GM23338 (cell line): ENCODE measurements at regions not wholly inside any gene's neighbourhood (a gene's known extent, or its start where the extent isn't known, plus 50 kb on each side); places are given as distances from the start of the nearest gene placed in this dataset.

Experiments
- ATAC-seq: fragments of 200-7000 bp; cut with Tn5 transposase; 3 replicates; pipeline ENCODE4 v1.9.1; 2020
- DNase-seq: peaks from one replicate; pipeline ENCODE4 v3.0.0-alpha.2; 2015; ENCODE audit warnings: low spot score
- H2AFZ ChIP-seq: fragments of 200-600 bp; sonication (generic); 2 replicates; pipeline ENCODE4 v1.8.0; 2016; ENCODE audit warnings: antibody characterized with exemption, mild to moderate bottlenecking, moderate library complexity
- H3F3A ChIP-seq: fragments of 200-600 bp; sonication (generic); replicated peaks from 2 replicates; pipeline ENCODE4 v1.8.0; 2017; ENCODE audit warnings: antibody characterized with exemption, mixed run types, low read depth
- H3K27ac ChIP-seq: fragments of 200-600 bp; sonication (generic); 2 replicates; pipeline ENCODE4 v1.6.1; 2016; ENCODE audit warnings: low read depth
- H3K27me3 ChIP-seq: fragments of 200-600 bp; sonication (generic); 2 replicates; pipeline ENCODE4 v1.8.0; 2016; ENCODE audit warnings: mild to moderate bottlenecking, mixed run types, moderate library complexity; ENCODE audit not compliant: insufficient read depth
- H3K36me3 ChIP-seq: fragments of 200-600 bp; sonication (generic); 2 replicates; pipeline ENCODE4 v1.8.0; 2016; ENCODE audit warnings: mild to moderate bottlenecking; ENCODE audit not compliant: insufficient read depth
- H3K4me1 ChIP-seq: fragments of 200-600 bp; sonication (generic); 2 replicates; pipeline ENCODE4 v1.8.0; 2016; ENCODE audit warnings: mild to moderate bottlenecking, moderate library complexity; ENCODE audit not compliant: insufficient read depth
- H3K4me2 ChIP-seq: fragments of 200-600 bp; sonication (generic); 2 replicates; pipeline ENCODE4 v1.7.1; 2017; ENCODE audit warnings: mixed run types
- H3K4me3 ChIP-seq: fragments of 200-600 bp; sonication (generic); 2 replicates; pipeline ENCODE4 v1.6.1; 2016; ENCODE audit warnings: mixed run types
- H3K79me2 ChIP-seq: fragments of 200-600 bp; sonication (generic); replicated peaks from 2 replicates; pipeline ENCODE4 v1.8.0; 2017; ENCODE audit warnings: mild to moderate bottlenecking; ENCODE audit not compliant: insufficient read depth
- H3K9me2 ChIP-seq: fragments of 200-600 bp; sonication (generic); 2 replicates; pipeline ENCODE4 v1.8.0; 2017; ENCODE audit not compliant: insufficient read depth
- H4K20me1 ChIP-seq: fragments of 200-600 bp; sonication (generic); replicated peaks from 2 replicates; pipeline ENCODE4 v1.8.0; 2017; ENCODE audit warnings: mild to moderate bottlenecking; ENCODE audit not compliant: insufficient read depth
- H3K27ac Mint-ChIP-seq: 2 replicates; pipeline ENCODE4 v1.8.0; 2020; ENCODE audit warnings: inconsistent platforms, mild to moderate bottlenecking, moderate library complexity, mixed read lengths
- H3K27me3 Mint-ChIP-seq: 3 replicates; pipeline ENCODE4 v1.8.0; 2022; ENCODE audit warnings: low read depth, mild to moderate bottlenecking, moderate library complexity, mixed read lengths, inconsistent platforms; ENCODE audit not compliant: insufficient read depth, poor library complexity
- H3K36me3 Mint-ChIP-seq: 3 replicates; pipeline ENCODE4 v1.8.0; 2021; ENCODE audit warnings: low read depth, mild to moderate bottlenecking, inconsistent platforms, moderate library complexity, mixed read lengths
- H3K4me1 Mint-ChIP-seq: 3 replicates; pipeline ENCODE4 v1.8.0; 2020; ENCODE audit warnings: mild to moderate bottlenecking, inconsistent platforms, mixed read lengths
- H3K4me3 Mint-ChIP-seq: 3 replicates; pipeline ENCODE4 v1.8.0; 2021; ENCODE audit warnings: moderate library complexity, mild to moderate bottlenecking, inconsistent platforms, mixed read lengths
- H3K9me3 Mint-ChIP-seq: 3 replicates; pipeline ENCODE4 v1.8.0; 2020; ENCODE audit warnings: moderate library complexity, mild to moderate bottlenecking, inconsistent platforms, mixed read lengths
- CREB1 ChIP-seq: fragments of 250-450 bp; sonication (Bioruptor Pico); IDR thresholded peaks from 2 replicates; pipeline ENCODE4 v1.5.0; 2020; ENCODE audit warnings: low read depth, mild to moderate bottlenecking, moderate library complexity
- EZH2 ChIP-seq: fragments of 200-600 bp; sonication (generic); IDR thresholded peaks from one replicate; pipeline ENCODE4 v1.8.0; 2017; ENCODE audit warnings: antibody characterized with exemption, mild to moderate bottlenecking, low read depth; ENCODE audit not compliant: unreplicated experiment
- EZH2phosphoT487 ChIP-seq: fragments of 200-600 bp; sonication (generic); IDR thresholded peaks from one replicate; pipeline ENCODE4 v1.8.1; 2018; ENCODE audit warnings: antibody characterized with exemption; ENCODE audit not compliant: unreplicated experiment
- JUNB ChIP-seq: IDR thresholded peaks from one replicate; pipeline ENCODE4 v1.6.1; 2016; ENCODE audit warnings: antibody characterized with exemption; ENCODE audit not compliant: unreplicated experiment
- NANOG ChIP-seq: IDR thresholded peaks from 2 replicates; pipeline ENCODE4 v1.6.1; 2016; ENCODE audit warnings: antibody characterized with exemption, borderline replicate concordance
- POLR2AphosphoS5 ChIP-seq: IDR thresholded peaks from 2 replicates; pipeline ENCODE4 v1.6.1; 2016; ENCODE audit warnings: antibody characterized with exemption, low read depth
- STAT1 ChIP-seq: IDR thresholded peaks from one replicate; pipeline ENCODE4 v1.6.1; 2016; ENCODE audit warnings: antibody characterized with exemption; ENCODE audit not compliant: unreplicated experiment
- ZNF114 ChIP-seq: fragments of 250-450 bp; sonication (Bioruptor Pico); IDR thresholded peaks from 2 replicates; pipeline ENCODE4 v1.5.0; 2020; ENCODE audit warnings: mild to moderate bottlenecking, moderate library complexity
- ZNF331 ChIP-seq: fragments of 250-450 bp; sonication (Bioruptor Pico); IDR thresholded peaks from 2 replicates; pipeline ENCODE4 v1.5.0; 2020; ENCODE audit warnings: low read depth, mild to moderate bottlenecking, moderate library complexity
- TF ChIP-seq, protein P1 (sequence below): IDR thresholded peaks from 2 replicates; pipeline ENCODE4 v1.6.1; 2016; ENCODE audit warnings: antibody characterized with exemption
- TF ChIP-seq, protein P2 (sequence below): fragments of 250-450 bp; sonication (Bioruptor Pico); IDR thresholded peaks from 2 replicates; pipeline ENCODE4 v1.5.0; 2020; ENCODE audit warnings: mild to moderate bottlenecking, moderate library complexity
- TF ChIP-seq, protein P3 (sequence below), 2 experiments: fragments of 200-600 bp in 1 of 2; sonication (generic) in 1 of 2; conservative IDR thresholded peaks; 2 replicates each; pipeline versions ENCODE4 v1.5.1 to v1.6.1; 2016 to 2017; ENCODE audit warnings: antibody characterized with exemption in 2 of 2, low read depth in 2 of 2, mild to moderate bottlenecking in 2 of 2, moderate library complexity in 1 of 2
- TF ChIP-seq, protein P4 (sequence below): IDR thresholded peaks from one replicate; pipeline ENCODE4 v1.6.1; 2018; ENCODE audit warnings: antibody characterized with exemption; ENCODE audit not compliant: unreplicated experiment

DNA sequence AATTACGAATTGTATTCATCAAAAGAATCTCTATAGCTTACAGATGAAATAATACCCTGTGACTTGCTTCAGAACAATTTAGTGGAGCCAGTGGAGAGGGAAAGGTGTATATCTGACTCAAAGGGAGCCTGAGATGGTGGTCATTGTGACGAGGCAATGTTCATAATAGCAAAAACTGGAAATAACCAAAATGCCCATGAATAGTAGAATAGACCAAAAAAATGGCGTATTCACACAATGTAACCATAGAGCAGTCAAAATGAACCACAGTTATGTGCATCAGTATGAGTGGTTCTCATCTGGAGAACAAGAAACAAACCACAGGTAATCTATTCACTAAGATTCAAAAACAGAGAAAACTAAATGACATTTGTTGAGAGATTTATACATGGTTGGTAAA lies 125.3 kb upstream of the CLNK start (continued):
- no peak for TF ChIP-seq POLR2AphosphoS5
- no peak for TF ChIP-seq EZH2
- TF ChIP-seq STAT1: no peak

- Histone ChIP-seq H3K27ac (no peak overlapping the region), H3K4me3 (no peak overlapping the region), H3K9me2 (peaks cover 20% of the 10 kb centered on the region; the same call in 1 of the 2 replicates), H3K4me2 (no peak overlapping the region), H3K4me1 (no peaks in the 10 kb centered on the region), H3K79me2 (no peaks in the 10 kb centered on the region), H3K36me3 (no peaks in the 10 kb centered on the region), H3F3A (no peaks in the 10 kb centered on the region), H3K27me3 (no peaks in the 10 kb centered on the region), H2AFZ (no peak overlapping the region), H4K20me1 (no peaks in the 10 kb centered on the region)
- ATAC-seq (no peak), DNase-seq (no peak)
- Mint-ChIP-seq H3K4me1 (peaks cover 11% of the 10 kb centered on the region; the same call in 2 of the 3 replicates), H3K27me3 (peaks cover 7% of the 10 kb centered on the region), H3K9me3 (no peaks in the 10 kb centered on the region; the same call in 2 of the 3 replicates), H3K4me3 (no peak overlapping the region), H3K27ac (no peak overlapping the region), H3K36me3 (peaks cover 3% of the 10 kb centered on the region; the same call in 1 of the 3 replicates)
- no peak for TF ChIP-seq CREB1 (CRISPR knock-in tag)
- TF ChIP-seq, protein P1, sequence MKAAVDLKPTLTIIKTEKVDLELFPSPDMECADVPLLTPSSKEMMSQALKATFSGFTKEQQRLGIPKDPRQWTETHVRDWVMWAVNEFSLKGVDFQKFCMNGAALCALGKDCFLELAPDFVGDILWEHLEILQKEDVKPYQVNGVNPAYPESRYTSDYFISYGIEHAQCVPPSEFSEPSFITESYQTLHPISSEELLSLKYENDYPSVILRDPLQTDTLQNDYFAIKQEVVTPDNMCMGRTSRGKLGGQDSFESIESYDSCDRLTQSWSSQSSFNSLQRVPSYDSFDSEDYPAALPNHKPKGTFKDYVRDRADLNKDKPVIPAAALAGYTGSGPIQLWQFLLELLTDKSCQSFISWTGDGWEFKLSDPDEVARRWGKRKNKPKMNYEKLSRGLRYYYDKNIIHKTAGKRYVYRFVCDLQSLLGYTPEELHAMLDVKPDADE: no peak
- TF ChIP-seq, protein P2, sequence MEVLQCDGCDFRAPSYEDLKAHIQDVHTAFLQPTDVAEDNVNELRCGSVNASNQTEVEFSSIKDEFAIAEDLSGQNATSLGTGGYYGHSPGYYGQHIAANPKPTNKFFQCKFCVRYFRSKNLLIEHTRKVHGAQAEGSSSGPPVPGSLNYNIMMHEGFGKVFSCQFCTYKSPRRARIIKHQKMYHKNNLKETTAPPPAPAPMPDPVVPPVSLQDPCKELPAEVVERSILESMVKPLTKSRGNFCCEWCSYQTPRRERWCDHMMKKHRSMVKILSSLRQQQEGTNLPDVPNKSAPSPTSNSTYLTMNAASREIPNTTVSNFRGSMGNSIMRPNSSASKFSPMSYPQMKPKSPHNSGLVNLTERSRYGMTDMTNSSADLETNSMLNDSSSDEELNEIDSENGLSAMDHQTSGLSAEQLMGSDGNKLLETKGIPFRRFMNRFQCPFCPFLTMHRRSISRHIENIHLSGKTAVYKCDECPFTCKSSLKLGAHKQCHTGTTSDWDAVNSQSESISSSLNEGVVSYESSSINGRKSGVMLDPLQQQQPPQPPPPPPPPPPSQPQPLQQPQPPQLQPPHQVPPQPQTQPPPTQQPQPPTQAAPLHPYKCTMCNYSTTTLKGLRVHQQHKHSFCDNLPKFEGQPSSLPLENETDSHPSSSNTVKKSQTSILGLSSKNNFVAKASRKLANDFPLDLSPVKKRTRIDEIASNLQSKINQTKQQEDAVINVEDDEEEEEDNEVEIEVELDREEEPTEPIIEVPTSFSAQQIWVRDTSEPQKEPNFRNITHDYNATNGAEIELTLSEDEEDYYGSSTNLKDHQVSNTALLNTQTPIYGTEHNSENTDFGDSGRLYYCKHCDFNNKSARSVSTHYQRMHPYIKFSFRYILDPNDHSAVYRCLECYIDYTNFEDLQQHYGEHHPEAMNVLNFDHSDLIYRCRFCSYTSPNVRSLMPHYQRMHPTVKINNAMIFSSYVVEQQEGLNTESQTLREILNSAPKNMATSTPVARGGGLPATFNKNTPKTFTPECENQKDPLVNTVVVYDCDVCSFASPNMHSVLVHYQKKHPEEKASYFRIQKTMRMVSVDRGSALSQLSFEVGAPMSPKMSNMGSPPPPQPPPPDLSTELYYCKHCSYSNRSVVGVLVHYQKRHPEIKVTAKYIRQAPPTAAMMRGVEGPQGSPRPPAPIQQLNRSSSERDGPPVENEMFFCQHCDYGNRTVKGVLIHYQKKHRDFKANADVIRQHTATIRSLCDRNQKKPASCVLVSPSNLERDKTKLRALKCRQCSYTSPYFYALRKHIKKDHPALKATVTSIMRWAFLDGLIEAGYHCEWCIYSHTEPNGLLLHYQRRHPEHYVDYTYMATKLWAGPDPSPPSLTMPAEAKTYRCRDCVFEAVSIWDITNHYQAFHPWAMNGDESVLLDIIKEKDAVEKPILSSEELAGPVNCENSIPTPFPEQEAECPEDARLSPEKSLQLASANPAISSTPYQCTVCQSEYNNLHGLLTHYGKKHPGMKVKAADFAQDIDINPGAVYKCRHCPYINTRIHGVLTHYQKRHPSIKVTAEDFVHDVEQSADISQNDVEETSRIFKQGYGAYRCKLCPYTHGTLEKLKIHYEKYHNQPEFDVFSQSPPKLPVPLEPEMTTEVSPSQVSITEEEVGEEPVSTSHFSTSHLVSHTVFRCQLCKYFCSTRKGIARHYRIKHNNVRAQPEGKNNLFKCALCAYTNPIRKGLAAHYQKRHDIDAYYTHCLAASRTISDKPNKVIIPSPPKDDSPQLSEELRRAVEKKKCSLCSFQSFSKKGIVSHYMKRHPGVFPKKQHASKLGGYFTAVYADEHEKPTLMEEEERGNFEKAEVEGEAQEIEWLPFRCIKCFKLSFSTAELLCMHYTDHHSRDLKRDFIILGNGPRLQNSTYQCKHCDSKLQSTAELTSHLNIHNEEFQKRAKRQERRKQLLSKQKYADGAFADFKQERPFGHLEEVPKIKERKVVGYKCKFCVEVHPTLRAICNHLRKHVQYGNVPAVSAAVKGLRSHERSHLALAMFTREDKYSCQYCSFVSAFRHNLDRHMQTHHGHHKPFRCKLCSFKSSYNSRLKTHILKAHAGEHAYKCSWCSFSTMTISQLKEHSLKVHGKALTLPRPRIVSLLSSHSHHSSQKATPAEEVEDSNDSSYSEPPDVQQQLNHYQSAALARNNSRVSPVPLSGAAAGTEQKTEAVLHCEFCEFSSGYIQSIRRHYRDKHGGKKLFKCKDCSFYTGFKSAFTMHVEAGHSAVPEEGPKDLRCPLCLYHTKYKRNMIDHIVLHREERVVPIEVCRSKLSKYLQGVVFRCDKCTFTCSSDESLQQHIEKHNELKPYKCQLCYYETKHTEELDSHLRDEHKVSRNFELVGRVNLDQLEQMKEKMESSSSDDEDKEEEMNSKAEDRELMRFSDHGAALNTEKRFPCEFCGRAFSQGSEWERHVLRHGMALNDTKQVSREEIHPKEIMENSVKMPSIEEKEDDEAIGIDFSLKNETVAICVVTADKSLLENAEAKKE: no peak
- no peak for TF ChIP-seq EZH2phosphoT487
- no peak for TF ChIP-seq NANOG
- no peak for TF ChIP-seq JUNB
- TF ChIP-seq EZH2: no peak
- TF ChIP-seq, protein P3, sequence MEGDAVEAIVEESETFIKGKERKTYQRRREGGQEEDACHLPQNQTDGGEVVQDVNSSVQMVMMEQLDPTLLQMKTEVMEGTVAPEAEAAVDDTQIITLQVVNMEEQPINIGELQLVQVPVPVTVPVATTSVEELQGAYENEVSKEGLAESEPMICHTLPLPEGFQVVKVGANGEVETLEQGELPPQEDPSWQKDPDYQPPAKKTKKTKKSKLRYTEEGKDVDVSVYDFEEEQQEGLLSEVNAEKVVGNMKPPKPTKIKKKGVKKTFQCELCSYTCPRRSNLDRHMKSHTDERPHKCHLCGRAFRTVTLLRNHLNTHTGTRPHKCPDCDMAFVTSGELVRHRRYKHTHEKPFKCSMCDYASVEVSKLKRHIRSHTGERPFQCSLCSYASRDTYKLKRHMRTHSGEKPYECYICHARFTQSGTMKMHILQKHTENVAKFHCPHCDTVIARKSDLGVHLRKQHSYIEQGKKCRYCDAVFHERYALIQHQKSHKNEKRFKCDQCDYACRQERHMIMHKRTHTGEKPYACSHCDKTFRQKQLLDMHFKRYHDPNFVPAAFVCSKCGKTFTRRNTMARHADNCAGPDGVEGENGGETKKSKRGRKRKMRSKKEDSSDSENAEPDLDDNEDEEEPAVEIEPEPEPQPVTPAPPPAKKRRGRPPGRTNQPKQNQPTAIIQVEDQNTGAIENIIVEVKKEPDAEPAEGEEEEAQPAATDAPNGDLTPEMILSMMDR (conservative IDR thresholded peaks at IDR 0.05; ENCODE audit: low read depth in 2 of 2): no peak
- TF ChIP-seq ZNF331 (CRISPR knock-in tag): no peak
- no peak for TF ChIP-seq STAT1
- TF ChIP-seq ZNF114 (CRISPR knock-in tag): no peak
- no peak for TF ChIP-seq POLR2AphosphoS5
- TF ChIP-seq, protein P4, sequence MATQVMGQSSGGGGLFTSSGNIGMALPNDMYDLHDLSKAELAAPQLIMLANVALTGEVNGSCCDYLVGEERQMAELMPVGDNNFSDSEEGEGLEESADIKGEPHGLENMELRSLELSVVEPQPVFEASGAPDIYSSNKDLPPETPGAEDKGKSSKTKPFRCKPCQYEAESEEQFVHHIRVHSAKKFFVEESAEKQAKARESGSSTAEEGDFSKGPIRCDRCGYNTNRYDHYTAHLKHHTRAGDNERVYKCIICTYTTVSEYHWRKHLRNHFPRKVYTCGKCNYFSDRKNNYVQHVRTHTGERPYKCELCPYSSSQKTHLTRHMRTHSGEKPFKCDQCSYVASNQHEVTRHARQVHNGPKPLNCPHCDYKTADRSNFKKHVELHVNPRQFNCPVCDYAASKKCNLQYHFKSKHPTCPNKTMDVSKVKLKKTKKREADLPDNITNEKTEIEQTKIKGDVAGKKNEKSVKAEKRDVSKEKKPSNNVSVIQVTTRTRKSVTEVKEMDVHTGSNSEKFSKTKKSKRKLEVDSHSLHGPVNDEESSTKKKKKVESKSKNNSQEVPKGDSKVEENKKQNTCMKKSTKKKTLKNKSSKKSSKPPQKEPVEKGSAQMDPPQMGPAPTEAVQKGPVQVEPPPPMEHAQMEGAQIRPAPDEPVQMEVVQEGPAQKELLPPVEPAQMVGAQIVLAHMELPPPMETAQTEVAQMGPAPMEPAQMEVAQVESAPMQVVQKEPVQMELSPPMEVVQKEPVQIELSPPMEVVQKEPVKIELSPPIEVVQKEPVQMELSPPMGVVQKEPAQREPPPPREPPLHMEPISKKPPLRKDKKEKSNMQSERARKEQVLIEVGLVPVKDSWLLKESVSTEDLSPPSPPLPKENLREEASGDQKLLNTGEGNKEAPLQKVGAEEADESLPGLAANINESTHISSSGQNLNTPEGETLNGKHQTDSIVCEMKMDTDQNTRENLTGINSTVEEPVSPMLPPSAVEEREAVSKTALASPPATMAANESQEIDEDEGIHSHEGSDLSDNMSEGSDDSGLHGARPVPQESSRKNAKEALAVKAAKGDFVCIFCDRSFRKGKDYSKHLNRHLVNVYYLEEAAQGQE: no peak
Observed at GRCh38 chr4:10808591-10808990, 124.0 kb upstream of the CLNK start.
